HG02623 (cell line): ENCODE measurements at regions not wholly inside any gene's neighbourhood (a gene's known extent, or its start where the extent isn't known, plus 50 kb on each side); places are given as distances from the start of the nearest gene placed in this dataset.

ENCODE experiments used
- ATAC-seq: cut with Tn5 transposase; IDR thresholded peaks from one replicate; pipeline ENCODE4 v1.9.1; 2021; ENCODE audit warnings: moderate library complexity; ENCODE audit not compliant: unreplicated experiment

GRCh38 chr2:176597916-176598315, 328.7 kb downstream of the MTX2 start:
- ATAC-seq: no peak

DNA sequence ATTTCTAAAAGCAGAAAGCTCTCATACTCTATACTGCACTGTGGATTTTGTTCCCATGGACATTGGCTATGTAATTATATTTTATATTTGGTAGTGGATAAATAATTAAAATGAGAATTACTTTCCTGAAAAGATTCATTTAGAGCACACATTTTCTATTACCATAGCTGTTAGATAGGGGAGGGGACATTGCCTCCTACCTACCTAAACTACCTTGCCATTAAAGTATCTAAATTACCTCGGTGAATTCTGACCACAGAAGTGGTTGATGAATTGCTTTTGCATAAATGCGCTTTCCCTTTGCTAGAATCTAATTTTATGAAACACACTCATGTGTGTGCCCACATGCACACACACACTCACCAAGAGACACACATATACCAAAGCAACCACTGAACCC, 329.1 kb downstream of the MTX2 start:
- no peak for ATAC-seq

- ATAC-seq: no peak
These were observed 330.7 kb downstream of the MTX2 start for GRCh38 chr2:176599796-176600485.

GRCh38 chr2:176601066-176601465, 331.8 kb downstream of the MTX2 start:
- ATAC-seq: no peak

DNA sequence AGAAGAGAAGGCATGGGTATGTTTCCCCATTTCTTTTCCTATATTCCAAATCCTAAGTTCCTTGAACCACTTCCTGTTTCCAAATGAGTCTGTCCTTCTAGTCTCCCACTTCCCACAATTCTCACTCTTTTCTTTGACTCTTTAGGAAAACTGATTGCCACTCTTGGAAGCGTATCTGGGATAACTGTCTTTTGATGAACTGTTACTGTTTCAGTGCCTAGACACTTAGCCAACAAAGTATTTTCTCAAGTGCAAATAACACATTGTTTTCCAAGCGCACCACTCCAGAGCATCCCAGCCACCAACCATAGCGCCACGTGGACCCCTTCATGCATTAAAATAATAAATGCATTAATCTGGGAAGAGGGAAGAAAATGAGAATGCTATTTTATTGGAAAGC, 342.8 kb downstream of the MTX2 start:
- ATAC-seq: no peak

DNA sequence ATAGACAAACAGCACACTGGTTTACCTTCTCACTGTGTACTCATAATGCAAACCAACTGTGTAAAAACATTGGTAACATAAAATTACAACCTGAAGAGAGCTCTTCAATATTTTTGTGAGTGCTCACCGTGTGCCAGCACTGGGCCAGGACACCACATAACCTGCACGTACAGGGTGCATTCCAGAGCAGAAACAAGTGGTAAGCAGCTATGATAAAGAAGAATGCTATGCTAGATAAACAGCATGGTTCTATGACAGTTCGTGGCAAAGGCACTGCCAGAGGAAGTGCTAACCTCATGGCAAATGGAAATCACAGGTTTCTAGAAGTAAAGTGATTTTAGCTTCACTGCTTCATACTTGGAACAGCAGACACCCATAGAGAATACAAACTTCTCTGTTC, 343.5 kb downstream of the MTX2 start:
- ATAC-seq: no peak

GRCh38 chr2:176613323-176613987, 344.2 kb downstream of the MTX2 start:
- no peak for ATAC-seq

GRCh38 chr2:176614049-176614448, 344.8 kb downstream of the MTX2 start:
- no peak for ATAC-seq

DNA sequence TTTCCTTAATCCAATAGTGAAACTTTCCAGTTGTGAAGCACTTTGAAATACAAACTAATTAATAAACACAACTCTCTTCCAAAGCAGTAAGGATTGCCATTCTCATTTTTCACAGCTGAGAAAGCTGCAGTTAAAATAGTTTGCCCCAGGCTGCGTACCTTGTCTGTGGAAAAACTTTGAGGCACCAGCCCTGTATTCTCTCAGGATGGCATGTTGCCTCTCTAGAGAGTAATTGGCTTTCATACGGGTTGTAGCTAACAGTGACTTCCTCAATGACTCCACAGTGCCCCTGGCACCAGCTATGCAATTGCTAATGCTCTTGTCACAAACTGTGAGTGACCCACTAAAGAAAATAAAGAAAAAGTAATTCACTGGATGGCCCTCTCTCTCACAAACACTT, 345.7 kb downstream of the MTX2 start:
- no peak for ATAC-seq

DNA sequence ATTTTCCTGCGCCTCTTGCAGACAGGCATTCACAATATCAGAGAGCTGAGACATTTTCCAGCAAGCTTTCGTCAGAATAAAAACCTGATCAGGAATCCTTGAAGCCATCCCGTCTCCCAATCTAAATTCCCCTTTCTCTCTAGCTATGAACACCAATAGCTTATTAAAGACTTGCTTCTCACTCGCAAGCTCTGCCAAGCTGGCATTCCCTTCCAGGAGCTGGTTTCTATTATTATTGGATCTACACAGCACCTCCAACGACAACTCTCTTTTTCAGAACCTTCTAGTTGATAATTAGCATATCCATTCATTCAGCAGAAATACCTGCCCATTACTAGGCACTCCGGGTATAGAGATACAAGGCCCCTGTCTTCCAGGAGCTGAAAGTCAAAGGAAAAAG, 350.3 kb downstream of the MTX2 start:
- ATAC-seq: no peak

- no peak for ATAC-seq
These were observed 352.1 kb downstream of the MTX2 start for GRCh38 chr2:176621350-176621749.

- ATAC-seq: no peak
These were observed 353.6 kb downstream of the MTX2 start for GRCh38 chr2:176622792-176623191.

DNA sequence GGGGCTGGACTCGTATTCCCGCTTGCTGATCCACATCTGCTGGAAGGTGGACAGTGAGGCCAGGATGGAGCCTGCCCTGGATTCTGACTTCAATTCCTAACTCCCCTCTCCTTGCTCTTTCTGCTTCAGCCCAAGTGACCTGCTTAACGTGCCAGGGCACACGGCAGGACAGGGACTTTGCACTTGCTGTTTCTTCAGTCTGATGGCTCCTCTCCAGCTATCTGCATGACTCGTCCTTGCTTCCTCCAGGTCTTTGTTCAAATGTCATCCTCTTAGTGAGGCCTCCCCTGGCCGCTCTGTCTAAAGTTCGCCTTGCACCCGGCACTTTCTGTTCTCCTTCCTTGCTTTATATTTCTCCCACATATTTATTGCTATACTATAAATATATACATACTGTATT, 357.6 kb downstream of the MTX2 start:
- no peak for ATAC-seq

GRCh38 chr2:176628438-176628837, 359.2 kb downstream of the MTX2 start:
- ATAC-seq: no peak

GRCh38 chr2:176633754-176634153, 364.5 kb downstream of the MTX2 start:
- no peak for ATAC-seq

DNA sequence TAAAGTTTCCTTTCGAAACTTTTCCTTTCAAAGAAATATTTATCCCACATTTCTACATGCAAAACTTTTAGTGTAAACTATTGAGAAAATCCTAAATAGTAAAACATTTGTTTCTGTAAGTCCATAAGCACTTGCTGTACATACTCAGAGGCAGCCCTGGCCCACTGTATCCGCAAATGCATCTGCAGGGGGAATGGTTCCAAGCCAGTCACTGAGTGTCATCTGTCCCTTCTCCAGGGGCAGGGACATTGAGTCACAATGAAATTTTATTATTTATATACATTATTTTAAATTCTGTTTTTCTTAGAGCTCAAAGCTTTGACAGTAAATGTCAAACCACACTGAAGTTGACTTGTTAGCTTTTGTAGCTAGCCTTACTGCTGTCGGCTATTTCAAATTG, 367.2 kb downstream of the MTX2 start:
- ATAC-seq: no peak

- ATAC-seq: no peak
These were observed 367.9 kb downstream of the MTX2 start for GRCh38 chr2:176637142-176637485.

- no peak for ATAC-seq
These were observed 368.4 kb downstream of the MTX2 start for GRCh38 chr2:176637486-176638166.

- ATAC-seq: peak; percentile 72
These were observed 369.1 kb downstream of the MTX2 start for GRCh38 chr2:176638167-176639015.

- no peak for ATAC-seq
These were observed 369.7 kb downstream of the MTX2 start for GRCh38 chr2:176639016-176639343.

GRCh38 chr2:176639671-176640070, 370.4 kb downstream of the MTX2 start:
- no peak for ATAC-seq

- ATAC-seq: no peak
These were observed 372.2 kb downstream of the MTX2 start for GRCh38 chr2:176641436-176641835.
